ENCODE measurements at regions not wholly inside any gene's neighbourhood (a gene's known extent, or its start where the extent isn't known, plus 50 kb on each side); places are given as distances from the start of the nearest gene placed in this dataset.

DNA sequence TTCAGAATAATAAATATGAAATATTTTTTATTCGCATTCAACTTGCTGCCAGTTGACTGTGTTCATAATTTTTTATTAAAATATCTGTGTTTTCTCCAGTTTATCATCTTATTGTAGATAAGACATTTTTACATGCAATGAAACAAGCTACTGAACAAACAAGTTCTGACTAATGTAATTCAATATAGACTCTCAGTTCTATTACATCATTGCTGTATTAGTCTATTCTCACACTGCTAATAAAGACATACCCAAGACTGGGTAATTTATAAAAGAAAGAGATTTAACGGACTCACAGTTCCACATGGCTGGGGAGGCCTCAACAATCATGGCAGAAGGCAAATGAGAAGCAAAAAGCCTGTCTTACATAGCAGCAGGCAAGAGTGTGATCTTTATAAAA is 1357.7 kb upstream of the CITED2 start:
- no peak for TF ChIP-seq EZH2 (IDR thresholded peaks at IDR 0.05; ENCODE audit: low read depth)
- TF ChIP-seq, protein P1, sequence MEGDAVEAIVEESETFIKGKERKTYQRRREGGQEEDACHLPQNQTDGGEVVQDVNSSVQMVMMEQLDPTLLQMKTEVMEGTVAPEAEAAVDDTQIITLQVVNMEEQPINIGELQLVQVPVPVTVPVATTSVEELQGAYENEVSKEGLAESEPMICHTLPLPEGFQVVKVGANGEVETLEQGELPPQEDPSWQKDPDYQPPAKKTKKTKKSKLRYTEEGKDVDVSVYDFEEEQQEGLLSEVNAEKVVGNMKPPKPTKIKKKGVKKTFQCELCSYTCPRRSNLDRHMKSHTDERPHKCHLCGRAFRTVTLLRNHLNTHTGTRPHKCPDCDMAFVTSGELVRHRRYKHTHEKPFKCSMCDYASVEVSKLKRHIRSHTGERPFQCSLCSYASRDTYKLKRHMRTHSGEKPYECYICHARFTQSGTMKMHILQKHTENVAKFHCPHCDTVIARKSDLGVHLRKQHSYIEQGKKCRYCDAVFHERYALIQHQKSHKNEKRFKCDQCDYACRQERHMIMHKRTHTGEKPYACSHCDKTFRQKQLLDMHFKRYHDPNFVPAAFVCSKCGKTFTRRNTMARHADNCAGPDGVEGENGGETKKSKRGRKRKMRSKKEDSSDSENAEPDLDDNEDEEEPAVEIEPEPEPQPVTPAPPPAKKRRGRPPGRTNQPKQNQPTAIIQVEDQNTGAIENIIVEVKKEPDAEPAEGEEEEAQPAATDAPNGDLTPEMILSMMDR (conservative IDR thresholded peaks at IDR 0.05): no peak

Data from PC-9 (cell line).